HAP-1 (cell line): ENCODE measurements at regions not wholly inside any gene's neighbourhood (a gene's known extent, or its start where the extent isn't known, plus 50 kb on each side); places are given as distances from the start of the nearest gene placed in this dataset.

ENCODE experiments used
- DNase-seq, 2 experiments: peaks; one replicate each; pipeline ENCODE4 v3.0.0-alpha.2; 2016 to 2020; ENCODE audit warnings: low spot score in 2 of 2
- H3K27me3 ChIP-seq: fragments of 250-450 bp; sonication (Bioruptor Pico); 2 replicates; pipeline ENCODE4 v1.5.1; 2020; ENCODE audit warnings: low read depth, mild to moderate bottlenecking, moderate library complexity
- H3K36me3 ChIP-seq: fragments of 250-450 bp; sonication (Bioruptor Pico); replicated peaks from 2 replicates; pipeline ENCODE4 v1.5.1; 2020; ENCODE audit warnings: mild to moderate bottlenecking
- H3K4me1 ChIP-seq: fragments of 250-450 bp; sonication (Bioruptor Pico); 2 replicates; pipeline ENCODE4 v1.5.1; 2020; ENCODE audit warnings: mild to moderate bottlenecking
- H3K4me3 ChIP-seq: fragments of 250-450 bp; sonication (Bioruptor Pico); 2 replicates; pipeline ENCODE4 v1.5.1; 2020; ENCODE audit warnings: mild to moderate bottlenecking, moderate library complexity
- H3K9me3 ChIP-seq: fragments of 250-450 bp; sonication (Bioruptor Pico); 2 replicates; pipeline ENCODE4 v1.5.1; 2020; ENCODE audit warnings: mild to moderate bottlenecking, moderate library complexity
- in situ Hi-C: fragments of 300-500 bp; cut with MboI; formaldehyde crosslinking; loops from 3 replicates; pipeline ENCODE4 v1.14.3; 2020; ENCODE audit warnings: low sequenced_read_pairs, inconsistent platforms, mixed read lengths

DNA sequence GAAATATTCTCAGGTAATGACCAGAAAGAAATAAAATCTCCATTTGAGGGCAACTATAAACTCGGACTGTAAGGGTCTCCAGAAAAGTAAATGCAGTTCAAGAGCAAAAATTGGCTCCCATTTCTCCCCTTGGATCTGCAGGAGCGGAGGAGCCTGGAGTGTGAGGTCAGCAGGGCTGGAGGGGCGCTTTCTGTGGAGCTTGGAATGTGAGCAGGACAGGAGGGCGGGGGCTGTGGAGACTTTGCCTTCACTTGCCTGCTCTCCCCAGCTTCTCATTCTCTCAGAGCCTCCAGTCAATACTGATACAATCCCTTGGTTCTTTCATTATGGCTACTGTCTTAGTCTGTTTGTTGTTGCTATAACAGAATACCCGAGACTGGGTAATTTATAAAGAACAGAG lies 162.8 kb upstream of the ANKH start:
- in situ Hi-C loops, result no loop called here
- no peaks in the 10 kb centered on the region for H3K27me3 ChIP-seq
- H3K9me3 ChIP-seq, result no peaks in the 10 kb centered on the region
- no peaks in the 10 kb centered on the region for H3K36me3 ChIP-seq
- H3K4me1 ChIP-seq, result no peaks in the 10 kb centered on the region
- no peak for DNase-seq
- H3K4me3 ChIP-seq, result no peak overlapping the region

GRCh38 chr5:15031180-15031579 lies 159.6 kb upstream of the ANKH start:
- Histone ChIP-seq H3K4me1 (no peaks in the 10 kb centered on the region), H3K4me3 (no peak overlapping the region), H3K9me3 (no peaks in the 10 kb centered on the region), H3K36me3 (no peaks in the 10 kb centered on the region), H3K27me3 (no peaks in the 10 kb centered on the region)
- in situ Hi-C loops, result no loop called here
- DNase-seq, result no peak

DNA sequence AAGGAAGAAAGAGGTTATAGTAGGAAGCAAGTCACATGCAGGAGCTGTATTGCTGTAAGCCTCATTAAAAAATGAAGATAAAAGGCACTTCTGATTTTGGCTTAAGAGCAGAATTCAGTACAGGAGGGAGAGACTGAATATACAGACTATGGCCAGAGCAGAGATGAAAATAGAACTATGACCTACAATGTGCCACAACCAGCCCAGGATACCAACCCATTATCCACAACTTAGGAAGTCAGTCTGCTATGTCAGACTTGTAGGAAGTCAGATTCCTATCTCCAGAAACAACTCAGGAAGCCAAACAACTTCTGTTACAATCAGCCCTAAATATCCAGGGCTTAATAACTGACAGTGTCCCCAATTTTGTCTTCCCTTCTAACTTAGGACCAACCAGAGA lies 156.2 kb upstream of the ANKH start:
- H3K36me3 ChIP-seq, result no peaks in the 10 kb centered on the region
- H3K4me3 ChIP-seq, result no peak overlapping the region
- H3K4me1 ChIP-seq, result no peaks in the 10 kb centered on the region
- no peaks in the 10 kb centered on the region for H3K27me3 ChIP-seq
- DNase-seq, result no peak
- H3K9me3 ChIP-seq, result no peaks in the 10 kb centered on the region
- in situ Hi-C loops, result no loop called here

DNA sequence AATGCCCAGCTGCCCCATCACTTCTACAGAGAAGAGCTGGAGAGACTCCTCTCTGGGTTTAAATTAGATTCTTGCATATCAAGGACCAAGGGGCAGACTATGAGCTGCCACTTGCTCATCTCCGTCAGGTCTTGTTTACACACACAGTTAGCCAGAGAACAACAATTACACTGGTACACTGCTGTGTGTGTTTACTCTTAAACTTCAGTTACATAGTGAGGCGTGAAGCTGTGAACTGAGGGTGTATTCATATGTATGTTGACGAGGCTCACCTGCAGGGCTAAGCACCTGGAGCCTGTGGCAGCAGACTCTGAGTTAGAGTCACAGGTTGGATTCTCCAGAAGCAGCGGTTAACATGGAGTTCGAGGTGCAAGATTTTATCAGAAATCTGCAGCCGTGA lies 155.4 kb upstream of the ANKH start:
- Histone ChIP-seq H3K36me3 (no peaks in the 10 kb centered on the region), H3K4me1 (no peaks in the 10 kb centered on the region), H3K27me3 (no peaks in the 10 kb centered on the region), H3K4me3 (no peak overlapping the region), H3K9me3 (no peaks in the 10 kb centered on the region)
- DNase-seq, result no peak
- in situ Hi-C loops, result no loop called here

- no peaks in the 10 kb centered on the region for H3K27me3 ChIP-seq
- H3K36me3 ChIP-seq, result no peaks in the 10 kb centered on the region
- no peaks in the 10 kb centered on the region for H3K4me1 ChIP-seq
- no peak for DNase-seq
- in situ Hi-C loops, result no loop called here
- H3K9me3 ChIP-seq, result no peaks in the 10 kb centered on the region
- H3K4me3 ChIP-seq, result no peak overlapping the region
These were observed 154.7 kb upstream of the ANKH start for GRCh38 chr5:15026011-15026893.

DNA sequence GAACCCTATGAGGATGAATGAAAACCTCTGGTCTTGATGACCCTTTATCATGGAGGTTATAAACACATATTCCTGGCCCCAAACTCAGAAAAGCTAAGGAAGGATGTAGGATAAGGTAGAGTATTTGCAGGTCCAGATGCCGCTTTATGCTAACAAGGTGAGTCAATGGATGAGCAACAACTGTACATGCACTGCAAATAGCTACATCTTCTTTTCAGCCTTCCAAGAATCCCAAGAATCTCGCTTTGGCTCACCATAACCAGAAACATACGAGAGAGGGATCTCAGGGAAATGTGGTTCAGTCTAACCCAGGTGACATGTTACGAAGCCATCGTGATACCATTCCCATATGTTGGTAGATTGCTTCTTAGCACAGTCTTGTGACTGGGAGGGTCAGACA lies 152.3 kb upstream of the ANKH start:
- no peaks in the 10 kb centered on the region for H3K27me3 ChIP-seq
- DNase-seq, result no peak
- H3K4me3 ChIP-seq, result no peak overlapping the region
- in situ Hi-C loops, result loop anchor here (25.0 kb wide), 2 partner anchors 662 to 1037 kb away; no protein-coding TSS in a partner anchor
- no peaks in the 10 kb centered on the region for H3K4me1 ChIP-seq
- H3K9me3 ChIP-seq, result no peaks in the 10 kb centered on the region
- no peaks in the 10 kb centered on the region for H3K36me3 ChIP-seq

DNA sequence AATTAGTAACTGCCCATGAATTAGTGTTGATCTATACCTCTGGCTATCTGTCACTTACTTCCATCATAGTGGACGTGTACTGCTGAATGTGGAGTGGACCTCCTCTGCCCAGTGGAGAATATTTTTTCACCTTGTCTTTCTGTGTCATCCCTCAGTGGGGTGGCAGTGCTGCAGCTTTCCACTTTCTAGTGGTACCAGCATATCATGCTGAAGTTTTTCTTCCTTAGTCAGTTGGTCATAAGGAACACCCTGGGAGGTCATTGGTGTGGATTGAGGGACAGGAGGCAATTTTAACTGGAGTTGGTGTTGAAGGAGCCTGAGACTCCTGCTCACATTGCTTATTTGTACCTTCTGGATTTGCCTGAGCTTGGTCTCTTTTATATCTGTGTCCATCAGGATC lies 151.7 kb upstream of the ANKH start:
- Histone ChIP-seq H3K27me3 (no peaks in the 10 kb centered on the region), H3K9me3 (no peaks in the 10 kb centered on the region), H3K4me1 (no peaks in the 10 kb centered on the region), H3K36me3 (no peaks in the 10 kb centered on the region), H3K4me3 (no peak overlapping the region)
- in situ Hi-C loops, result loop anchor here (25.0 kb wide), 2 partner anchors 661 to 1036 kb away; no protein-coding TSS in a partner anchor
- DNase-seq, result no peak

DNA sequence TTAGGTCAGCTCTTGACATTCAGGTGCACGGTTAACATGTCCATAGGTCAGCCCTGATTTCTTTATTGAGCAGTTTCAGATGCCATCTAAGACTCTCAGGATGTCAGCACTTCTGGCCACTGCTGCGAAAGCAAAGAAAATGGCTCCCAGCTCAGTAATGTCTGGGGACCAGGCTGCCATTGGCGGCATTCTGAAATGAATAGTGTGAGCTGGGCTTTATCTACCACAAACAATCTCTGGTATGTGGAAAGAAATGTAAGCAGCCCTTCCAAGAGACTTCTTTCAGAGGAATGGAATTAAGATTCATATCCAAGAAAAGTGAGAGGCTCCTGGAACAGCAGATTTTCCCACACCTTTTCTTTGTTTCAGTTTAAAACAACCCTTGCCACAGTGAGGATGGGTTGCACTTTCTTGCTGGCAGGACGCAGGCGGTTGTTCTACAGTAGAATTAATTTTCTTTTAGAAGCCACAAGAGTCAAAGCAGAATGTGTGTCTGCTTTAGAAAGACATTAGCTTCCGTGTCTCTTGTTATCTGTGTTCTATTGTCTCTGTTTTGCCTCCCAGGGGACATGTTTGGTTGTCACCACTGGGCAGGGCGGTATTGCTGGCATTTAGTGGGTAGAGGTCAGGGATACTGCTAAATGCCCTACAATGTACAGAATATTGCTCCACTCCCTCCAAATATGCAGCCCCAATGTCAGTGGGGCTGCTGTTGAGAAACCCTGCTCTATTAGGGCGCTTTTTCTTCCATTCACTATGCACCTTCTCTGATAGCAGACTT lies 149.9 kb upstream of the ANKH start:
- H3K9me3 ChIP-seq, result no peaks in the 10 kb centered on the region
- no peak for DNase-seq
- no peak overlapping the region for H3K4me3 ChIP-seq
- in situ Hi-C loops, result loop anchor here (25.0 kb wide), 2 partner anchors 659 to 1034 kb away; no protein-coding TSS in a partner anchor
- no peaks in the 10 kb centered on the region for H3K27me3 ChIP-seq
- no peaks in the 10 kb centered on the region for H3K4me1 ChIP-seq
- no peaks in the 10 kb centered on the region for H3K36me3 ChIP-seq

DNA sequence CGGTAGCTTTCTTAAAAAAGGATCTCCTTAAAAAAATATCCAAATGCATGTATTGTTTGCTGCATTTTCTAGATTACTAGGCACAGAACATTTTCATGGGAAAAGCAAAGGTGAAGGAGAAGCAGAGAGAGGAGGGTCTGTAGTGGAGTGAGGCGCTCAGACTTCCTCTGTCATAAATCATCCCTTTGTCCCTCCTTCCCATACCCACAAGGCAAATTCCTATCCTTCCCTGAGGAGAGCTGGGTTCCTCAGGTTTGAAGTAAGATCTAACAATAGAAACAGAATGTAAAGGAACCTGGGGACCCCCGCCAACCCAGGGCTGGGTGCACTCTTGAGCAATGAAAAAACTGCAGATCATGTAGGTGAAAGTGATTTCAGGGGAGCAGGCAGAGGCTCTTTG lies 149.2 kb upstream of the ANKH start:
- H3K4me3 ChIP-seq, result no peak overlapping the region
- H3K4me1 ChIP-seq, result no peaks in the 10 kb centered on the region
- no peaks in the 10 kb centered on the region for H3K27me3 ChIP-seq
- no peaks in the 10 kb centered on the region for H3K36me3 ChIP-seq
- no peaks in the 10 kb centered on the region for H3K9me3 ChIP-seq
- in situ Hi-C loops, result loop anchor here (25.0 kb wide), 2 partner anchors 658 to 1033 kb away; no protein-coding TSS in a partner anchor
- no peak for DNase-seq

DNA sequence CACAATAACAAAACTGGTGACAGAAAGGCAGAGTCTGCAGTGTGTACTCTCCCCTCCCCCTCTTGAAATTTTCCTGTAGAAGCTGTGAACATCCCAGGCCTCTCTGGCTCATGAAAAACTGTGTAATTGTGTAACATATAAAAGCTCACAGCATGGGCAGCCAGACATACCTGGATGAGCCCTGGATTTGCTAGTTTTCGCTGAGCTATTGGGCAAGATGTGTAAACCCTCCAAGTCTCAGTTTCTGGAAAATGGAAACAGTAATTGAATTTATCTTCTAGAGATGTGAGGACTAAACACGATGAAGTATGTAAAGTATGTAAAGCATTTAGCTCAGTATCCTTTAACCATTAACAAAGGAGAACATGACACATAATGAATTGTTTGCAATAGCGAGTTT lies 143.2 kb upstream of the ANKH start:
- DNase-seq, result no peak
- Histone ChIP-seq H3K9me3 (no peaks in the 10 kb centered on the region), H3K36me3 (no peaks in the 10 kb centered on the region), H3K4me1 (peaks cover 6% of the 10 kb centered on the region), H3K4me3 (no peak overlapping the region), H3K27me3 (no peaks in the 10 kb centered on the region)
- in situ Hi-C loops, result loop anchor here (25.0 kb wide), 2 partner anchors 653 to 1028 kb away; no protein-coding TSS in a partner anchor

- Histone ChIP-seq H3K4me3 (no peak overlapping the region), H3K4me1 (peaks cover 13% of the 10 kb centered on the region), H3K9me3 (no peaks in the 10 kb centered on the region), H3K27me3 (no peaks in the 10 kb centered on the region), H3K36me3 (no peaks in the 10 kb centered on the region)
- in situ Hi-C loops, result loop anchor here (25.0 kb wide), 2 partner anchors 652 to 1027 kb away; no protein-coding TSS in a partner anchor
- peak in 1 of 2 experiments; percentile 74 for DNase-seq
These were observed 142.3 kb upstream of the ANKH start for GRCh38 chr5:15013654-15014463.

DNA sequence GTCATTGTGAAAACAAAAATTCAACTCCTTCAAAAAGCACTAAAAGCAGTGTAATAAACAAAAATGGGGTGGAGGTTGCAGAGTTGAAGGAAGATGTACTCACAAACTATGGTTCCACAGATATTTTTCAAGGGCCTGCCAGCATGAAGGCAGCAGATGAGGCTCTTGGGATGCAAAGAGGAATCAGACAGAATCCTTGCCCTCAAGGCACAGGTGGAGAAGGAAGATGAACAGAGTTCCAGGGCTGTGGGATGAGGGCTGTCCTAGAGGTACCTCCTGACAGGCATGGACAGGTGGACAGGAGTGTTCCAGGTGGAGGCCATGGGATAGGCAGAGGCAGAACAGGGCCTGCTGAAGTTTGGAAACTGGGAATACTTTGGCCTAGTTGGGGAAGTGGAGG lies 140.5 kb upstream of the ANKH start:
- in situ Hi-C loops, result loop anchor here (25.0 kb wide), 2 partner anchors 650 to 1025 kb away; no protein-coding TSS in a partner anchor
- Histone ChIP-seq H3K4me1 (peaks cover 24% of the 10 kb centered on the region), H3K4me3 (no peak overlapping the region)

GRCh38 chr5:15010936-15011335 lies 139.4 kb upstream of the ANKH start:
- in situ Hi-C loops, result loop anchor here (25.0 kb wide), 2 partner anchors 649 to 1024 kb away; no protein-coding TSS in a partner anchor
- H3K4me3 ChIP-seq, result no peak overlapping the region

More for the DNA sequence above, 140.5 kb upstream of the ANKH start:
- H3K27me3 ChIP-seq, result no peaks in the 10 kb centered on the region
- H3K36me3 ChIP-seq, result no peaks in the 10 kb centered on the region
- H3K9me3 ChIP-seq, result no peaks in the 10 kb centered on the region
- no peak for DNase-seq

More at GRCh38 chr5:15010936-15011335, 139.4 kb upstream of the ANKH start:
- DNase-seq, result no peak
- Histone ChIP-seq H3K36me3 (no peaks in the 10 kb centered on the region), H3K9me3 (no peaks in the 10 kb centered on the region), H3K4me1 (peaks cover 24% of the 10 kb centered on the region), H3K27me3 (peaks cover 4% of the 10 kb centered on the region; the same call in 1 of the 2 replicates)
